K562 (cell line): ENCODE measurements at regions not wholly inside any gene's neighbourhood (a gene's known extent, or its start where the extent isn't known, plus 50 kb on each side); places are given as distances from the start of the nearest gene placed in this dataset.

Experiments
- POLR2AphosphoS5 ChIP-seq: IDR thresholded peaks from 2 replicates; pipeline ENCODE4 v1.6.1; 2011; ENCODE audit warnings: mild to moderate bottlenecking, low read depth, low read length, moderate library complexity; ENCODE audit not compliant: control insufficient read depth, insufficient read depth
- TF ChIP-seq, protein P1 (sequence below): sonication (generic); formaldehyde crosslinking; IDR thresholded peaks from 2 replicates; pipeline ENCODE4 v1.8.1; 2023; ENCODE audit warnings: mild to moderate bottlenecking, missing genetic modification reagents, moderate library complexity

GRCh38 chr20:62549499-62550086 lies 73.8 kb upstream of the GATA5 start:
- TF ChIP-seq, protein P1, sequence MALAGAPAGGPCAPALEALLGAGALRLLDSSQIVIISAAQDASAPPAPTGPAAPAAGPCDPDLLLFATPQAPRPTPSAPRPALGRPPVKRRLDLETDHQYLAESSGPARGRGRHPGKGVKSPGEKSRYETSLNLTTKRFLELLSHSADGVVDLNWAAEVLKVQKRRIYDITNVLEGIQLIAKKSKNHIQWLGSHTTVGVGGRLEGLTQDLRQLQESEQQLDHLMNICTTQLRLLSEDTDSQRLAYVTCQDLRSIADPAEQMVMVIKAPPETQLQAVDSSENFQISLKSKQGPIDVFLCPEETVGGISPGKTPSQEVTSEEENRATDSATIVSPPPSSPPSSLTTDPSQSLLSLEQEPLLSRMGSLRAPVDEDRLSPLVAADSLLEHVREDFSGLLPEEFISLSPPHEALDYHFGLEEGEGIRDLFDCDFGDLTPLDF (CRISPR knock-in tag), result no peak
- TF ChIP-seq POLR2AphosphoS5, result no peak
